ENCODE measurements at regions not wholly inside any gene's neighbourhood (a gene's known extent, or its start where the extent isn't known, plus 50 kb on each side); places are given as distances from the start of the nearest gene placed in this dataset.
"Not testable (repeated sequence)": the region's sequence is repeated elsewhere in the genome, so short reads cannot be mapped to it uniquely, and the experiment has no call there.

DNA sequence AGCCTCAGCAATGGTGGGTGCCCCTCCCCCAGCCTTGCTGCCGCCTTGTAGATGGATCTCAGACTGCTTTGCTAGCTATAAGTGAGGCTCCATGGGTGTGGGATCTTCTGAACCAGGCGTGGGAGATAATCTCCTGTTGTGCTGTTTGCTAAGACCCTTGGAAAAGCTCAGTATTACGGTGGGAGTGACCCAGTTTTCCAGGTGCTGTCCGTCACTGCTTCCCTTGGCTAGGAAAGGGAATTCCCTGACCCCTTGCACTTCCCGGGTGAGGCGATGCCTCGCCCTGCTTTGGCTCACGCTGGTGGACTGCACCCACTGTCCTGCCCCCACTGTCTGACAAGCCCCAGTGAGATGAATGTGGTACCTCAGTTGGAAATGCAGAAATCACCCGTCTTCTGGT is 411.2 kb downstream of the RAB38 start:
- not testable (repeated sequence) for DNase-seq (ENCODE audit: low spot score)

- no peak for DNase-seq (ENCODE audit: low spot score)
Measured at GRCh38 chr11:87754685-87755084, 420.6 kb downstream of the RAB38 start.

GRCh38 chr11:87753143-87753542 is 422.1 kb downstream of the RAB38 start:
- DNase-seq (ENCODE audit: low spot score) = no peak

DNA sequence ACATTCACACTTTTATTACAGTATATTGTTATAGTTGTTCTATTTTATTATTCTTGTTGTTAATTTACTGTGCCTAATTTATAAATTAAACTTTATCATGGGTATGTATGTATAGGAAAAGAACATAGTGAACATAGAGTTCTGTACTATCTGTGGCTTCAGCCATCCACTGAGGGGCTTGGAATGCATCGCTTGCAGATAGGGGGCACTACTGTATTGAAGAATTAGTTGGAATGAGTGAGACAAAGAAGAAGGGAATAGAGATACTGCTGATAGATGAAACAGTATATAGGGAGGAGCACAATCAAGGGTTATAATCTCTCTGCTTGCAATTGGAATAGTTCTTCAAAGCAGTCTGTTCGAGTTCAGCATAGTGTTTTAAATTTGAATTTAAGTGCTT is 432.2 kb downstream of the RAB38 start:
- DNase-seq (ENCODE audit: low spot score) = no peak

DNA sequence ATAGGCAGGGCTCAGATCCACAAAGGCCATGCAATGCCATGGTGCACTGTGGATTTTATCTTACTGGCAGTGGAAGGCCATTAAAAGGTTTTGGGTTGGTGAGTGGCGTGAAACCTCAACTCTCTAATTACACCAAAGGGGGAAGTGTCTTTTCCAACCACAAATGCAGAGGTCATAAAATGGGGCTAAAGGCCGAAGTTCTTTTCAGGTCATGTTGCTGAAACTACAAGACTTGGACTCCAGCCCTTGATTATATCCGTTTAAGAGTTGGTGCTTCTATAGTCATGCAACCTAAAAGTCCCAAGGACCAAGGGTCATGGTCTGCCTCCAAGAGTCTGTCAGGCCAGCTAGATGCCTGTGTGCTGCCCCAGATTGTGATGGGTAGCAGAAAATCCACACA is 434.3 kb downstream of the RAB38 start:
- DNase-seq (ENCODE audit: low spot score) = no peak

- DNase-seq (ENCODE audit: low spot score) = no peak
Measured at GRCh38 chr11:87740451-87740850, 434.8 kb downstream of the RAB38 start.

GRCh38 chr11:87739766-87740165 is 435.5 kb downstream of the RAB38 start:
- DNase-seq (ENCODE audit: low spot score) = no peak

DNA sequence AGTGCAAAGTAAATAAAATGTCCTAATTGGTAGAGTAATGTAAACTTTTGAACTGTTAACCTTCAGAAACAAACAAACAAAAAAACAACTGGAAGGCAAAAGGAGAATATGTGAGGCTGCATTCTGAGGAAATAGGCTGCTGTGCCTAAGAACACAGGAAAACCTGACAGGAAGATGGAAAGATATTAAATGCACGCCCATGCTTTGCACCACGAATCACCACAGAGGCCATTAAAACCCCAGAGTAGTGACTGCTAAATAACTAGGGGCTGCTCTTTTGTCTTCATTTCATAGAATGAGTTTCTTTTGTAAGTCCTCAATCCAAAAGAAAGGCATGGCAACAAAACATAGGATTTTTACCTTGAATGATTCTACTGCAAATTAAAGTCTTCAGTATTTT is 436.0 kb downstream of the RAB38 start:
- DNase-seq (ENCODE audit: low spot score) = no peak

GRCh38 chr11:87736928-87737327 is 438.3 kb downstream of the RAB38 start:
- no peak for DNase-seq (ENCODE audit: low spot score)

DNA sequence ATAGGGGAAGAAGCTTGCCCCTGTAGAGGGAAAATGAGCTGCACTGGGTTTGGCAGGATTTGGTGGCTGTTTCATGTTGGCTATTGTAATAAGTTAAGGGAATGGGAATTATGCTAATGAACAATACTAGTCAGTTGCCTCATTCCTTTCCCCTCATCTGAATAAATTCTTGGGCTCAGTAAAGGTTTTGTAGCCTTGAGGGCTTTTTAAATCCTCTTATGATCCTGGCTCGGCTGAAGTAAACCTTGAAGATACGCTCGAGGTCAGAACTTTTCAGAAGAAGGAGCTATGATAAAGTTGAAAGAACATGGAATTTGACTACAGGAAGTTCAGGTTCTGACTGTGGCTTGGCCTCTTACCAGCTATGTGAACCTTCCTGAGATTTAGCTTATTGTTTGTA is 448.7 kb downstream of the RAB38 start:
- no peak for DNase-seq (ENCODE audit: low spot score)

GRCh38 chr11:87724358-87724757 is 450.9 kb downstream of the RAB38 start:
- DNase-seq (ENCODE audit: low spot score) = no peak

DNA sequence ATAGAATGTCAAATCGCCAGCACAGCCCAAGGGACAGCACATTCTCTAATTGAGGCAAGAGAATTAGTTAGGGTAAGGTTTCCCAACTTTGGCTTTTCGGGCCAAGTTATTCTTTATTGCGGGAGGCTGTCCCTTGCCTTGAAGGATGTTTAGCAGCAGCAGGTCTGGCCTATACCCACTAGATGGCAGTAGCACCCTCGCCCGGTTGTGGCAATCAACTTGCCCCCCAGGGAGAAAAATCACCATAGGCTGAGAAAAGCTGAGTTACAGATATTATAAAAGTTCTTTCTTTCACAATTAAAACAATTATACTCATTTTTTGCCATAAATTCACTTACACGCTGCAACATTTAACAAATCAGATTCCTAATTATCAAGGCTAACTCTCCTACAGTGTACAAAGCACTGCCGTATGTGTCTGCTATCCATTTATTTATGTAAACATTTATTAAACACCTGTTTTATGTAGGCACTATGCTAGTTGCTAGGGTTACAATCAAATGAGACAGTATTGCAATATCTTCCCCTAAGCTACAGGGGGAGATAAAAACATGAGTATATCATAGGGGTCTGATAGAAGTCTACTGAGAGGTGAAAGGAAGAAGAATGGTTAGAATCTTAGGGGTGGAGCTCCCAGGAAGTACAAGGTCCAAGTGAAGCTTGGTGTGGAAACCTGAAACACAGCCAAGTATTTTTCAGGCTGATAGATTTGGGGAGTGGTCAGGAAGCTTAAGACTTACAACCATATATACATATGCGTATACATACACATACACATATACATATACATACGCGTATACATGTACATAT is 452.3 kb downstream of the RAB38 start:
- DNase-seq (ENCODE audit: low spot score) = no peak

- no peak for DNase-seq (ENCODE audit: low spot score)
Measured at GRCh38 chr11:87719326-87720073, 455.7 kb downstream of the RAB38 start.

GRCh38 chr11:87712802-87713202 is 462.4 kb downstream of the RAB38 start:
- no peak for DNase-seq (ENCODE audit: low spot score)

DNA sequence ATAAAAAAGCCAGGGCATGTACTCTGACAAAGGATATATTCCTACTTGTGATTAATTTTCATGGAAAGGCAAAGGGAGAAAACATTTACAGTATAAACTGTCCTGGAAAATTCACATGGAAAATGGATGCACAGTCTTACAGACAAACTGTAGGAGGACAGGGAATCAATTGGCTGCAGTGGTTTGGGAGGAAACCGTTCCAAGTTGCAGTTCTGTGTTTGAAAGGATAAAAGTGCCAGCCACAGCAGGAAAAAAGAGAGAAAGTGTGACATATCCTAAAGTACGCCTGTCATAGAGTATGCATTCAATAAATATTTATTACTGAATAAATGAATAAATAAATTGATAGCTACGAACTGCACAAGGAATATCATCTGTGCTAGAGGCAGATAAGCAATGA is 462.9 kb downstream of the RAB38 start:
- DNase-seq (ENCODE audit: low spot score) = no peak

DNA sequence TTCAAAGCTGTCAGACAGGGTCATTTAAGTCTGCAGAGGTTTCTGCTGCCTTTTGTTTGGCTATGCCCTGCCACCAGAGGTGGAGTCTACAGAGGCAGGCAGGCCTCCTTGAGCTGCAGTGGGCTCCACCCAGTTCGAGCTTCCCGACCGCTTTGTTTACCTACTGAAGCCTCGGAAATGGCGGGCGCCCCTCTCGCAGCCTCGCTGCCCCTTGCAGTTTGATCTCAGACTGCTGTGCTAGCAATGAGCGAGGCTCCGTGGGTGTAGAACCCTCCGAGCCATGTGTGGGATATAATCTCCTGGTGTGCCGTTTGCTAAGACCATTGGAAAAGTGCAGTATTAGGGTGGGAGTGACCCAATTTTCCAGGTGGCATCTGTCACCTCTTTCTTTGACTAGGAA is 471.7 kb downstream of the RAB38 start:
- not testable (repeated sequence) for DNase-seq (ENCODE audit: low spot score)

GRCh38 chr11:87675993-87676392 is 499.2 kb downstream of the RAB38 start:
- DNase-seq (ENCODE audit: low spot score) = no peak

DNA sequence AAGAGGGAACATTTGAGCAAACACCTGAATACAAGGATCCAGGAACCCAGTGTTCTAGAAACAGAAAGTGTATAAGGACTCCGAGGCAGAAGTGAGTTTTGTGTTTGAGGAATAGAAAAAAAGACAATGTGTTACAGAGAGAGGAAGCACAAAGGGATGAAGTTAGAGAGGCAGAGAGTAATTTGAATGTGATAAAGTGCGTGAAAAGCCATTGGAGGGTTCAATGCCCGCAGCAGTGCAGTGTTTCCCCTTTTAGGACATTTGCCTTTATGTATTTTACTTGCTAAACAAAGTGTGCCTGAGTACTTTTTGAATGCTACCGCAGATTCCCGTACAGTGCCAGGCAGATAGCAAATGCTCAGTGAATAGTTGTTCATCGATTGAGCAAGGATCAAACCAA is 508.5 kb downstream of the RAB38 start:
- no peak for DNase-seq (ENCODE audit: low spot score)

- DNase-seq (ENCODE audit: low spot score) = no peak
Measured at GRCh38 chr11:87662287-87662686, 513.0 kb downstream of the RAB38 start.

DNA sequence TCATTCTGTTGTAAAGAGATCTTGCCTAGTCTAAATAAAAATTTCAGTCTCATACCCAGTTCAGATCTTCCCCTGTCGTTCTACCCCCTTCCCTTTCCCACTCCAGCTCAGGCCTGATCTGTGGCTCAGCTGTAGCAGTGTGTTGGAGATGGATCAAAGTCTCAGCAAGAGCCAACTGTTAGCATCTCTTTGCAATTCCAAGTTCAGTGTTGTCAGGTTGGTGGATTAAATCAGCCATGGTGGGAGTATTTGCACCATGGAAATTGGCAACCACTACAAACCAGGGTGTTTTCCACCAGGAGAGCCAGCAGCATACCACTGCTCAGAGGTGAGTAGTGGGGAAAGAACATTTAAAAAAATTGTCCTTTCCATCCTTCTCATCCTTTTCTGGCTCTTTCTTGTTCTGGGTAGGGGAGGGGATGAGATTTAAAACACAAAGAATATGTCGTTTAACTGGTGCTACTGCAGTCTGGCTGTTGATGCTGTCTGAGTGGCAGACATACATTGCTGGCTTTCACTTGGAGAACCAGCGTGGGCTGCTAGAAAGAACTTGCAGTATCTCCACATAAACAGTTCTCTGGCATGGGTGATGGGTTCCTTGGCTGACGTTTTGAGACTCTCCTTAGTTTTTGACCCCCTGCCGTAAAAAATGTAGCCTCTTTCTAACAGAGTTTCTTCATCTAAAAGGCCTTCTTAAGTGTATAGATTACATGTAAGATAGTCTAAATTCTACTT is 514.1 kb downstream of the RAB38 start:
- DNase-seq (ENCODE audit: low spot score) = no peak

- DNase-seq (ENCODE audit: low spot score) = no peak
Measured at GRCh38 chr11:87659807-87660206, 515.4 kb downstream of the RAB38 start.

- no peak for DNase-seq (ENCODE audit: low spot score)
Measured at GRCh38 chr11:87645626-87646025, 529.6 kb downstream of the RAB38 start.

Data from CD4-positive, alpha-beta T cell treated with Interleukin-6 at 100 ng/mL for 8 hours (primary cell).